ENCODE measurements at regions not wholly inside any gene's neighbourhood (a gene's known extent, or its start where the extent isn't known, plus 50 kb on each side); places are given as distances from the start of the nearest gene placed in this dataset.
"Not testable (repeated sequence)": the region's sequence is repeated elsewhere in the genome, so short reads cannot be mapped to it uniquely, and the experiment has no call there.

- WGBS, 2 donors: 28 to 44% methylated on average over 24 of the region's 24 CpGs
- H3K36me3 ChIP-seq (ENCODE audit: low read depth, missing control alignments): no peaks in the 10 kb centered on the region
- no peaks in the 10 kb centered on the region for H3K27me3 ChIP-seq
- no peak overlapping the region for H3K27ac ChIP-seq
- DNase-seq: peak; percentile 88
- intact Hi-C loops (cut with DNase I; ENCODE audit: low total_unique reads): loop anchor here (10.0 kb wide), 1 partner anchor 225 kb away; the partner anchor contains the start of gene MAGEL2
- H3K4me3 ChIP-seq: peak overlapping the region; percentile 25 to 36
- H3K4me1 ChIP-seq: no peaks in the 10 kb centered on the region
- no peak for TF ChIP-seq POLR2A (IDR thresholded peaks at IDR 0.05)
- TF ChIP-seq CTCF (IDR thresholded peaks at IDR 0.05): no peak
- no peaks in the 10 kb centered on the region for H3K9me3 ChIP-seq
These were observed 182.3 kb upstream of the NDN start for GRCh38 chr15:23869396-23869795.

GRCh38 chr15:23873613-23874012 lies 186.5 kb upstream of the NDN start:
- intact Hi-C loops (cut with DNase I; ENCODE audit: low total_unique reads); H3K9me3 ChIP-seq; H3K4me1 ChIP-seq; H3K27ac ChIP-seq; H3K4me3 ChIP-seq; DNase-seq; H3K36me3 ChIP-seq (ENCODE audit: low read depth, missing control alignments); H3K27me3 ChIP-seq: not testable (repeated sequence)
- WGBS, 2 donors: 76 to 85% methylated on average over 8 of the region's 8 CpGs

- DNase-seq: peak; percentile 86
- peak; percentile 52 to 76 (median 62) for TF ChIP-seq CTCF (IDR thresholded peaks at IDR 0.05)
- TF ChIP-seq POLR2A (IDR thresholded peaks at IDR 0.05): no peak
- Histone ChIP-seq H3K36me3 (ENCODE audit: low read depth, missing control alignments) (no peaks in the 10 kb centered on the region), H3K27me3 (no peaks in the 10 kb centered on the region), H3K9me3 (no peaks in the 10 kb centered on the region), H3K4me1 (no peaks in the 10 kb centered on the region), H3K27ac (no peak overlapping the region), H3K4me3 (peak overlapping the region; percentile 13 to 44)
- intact Hi-C loops (cut with DNase I; ENCODE audit: low total_unique reads): no loop called here
- WGBS, 2 donors: 17 to 18% methylated on average over 34 to 36 of the region's 36 CpGs
These were observed 190.7 kb upstream of the NDN start for GRCh38 chr15:23877502-23878412.

- TF ChIP-seq POLR2A (IDR thresholded peaks at IDR 0.05) (no peak), CTCF (IDR thresholded peaks at IDR 0.05) (no peak)
- Histone ChIP-seq H3K4me1 (no peaks in the 10 kb centered on the region), H3K36me3 (ENCODE audit: low read depth, missing control alignments) (no peaks in the 10 kb centered on the region), H3K4me3 (no peak overlapping the region), H3K9me3 (no peaks in the 10 kb centered on the region), H3K27me3 (no peaks in the 10 kb centered on the region), H3K27ac (no peak overlapping the region)
- intact Hi-C loops (cut with DNase I; ENCODE audit: low total_unique reads): no loop called here
- WGBS, 2 donors: 56 to 73% methylated on average over 9 of the region's 9 CpGs
- peak; percentile 76 for DNase-seq
These were observed 194.2 kb upstream of the NDN start for GRCh38 chr15:23881291-23881690.

- Histone ChIP-seq H3K4me3 (no peak overlapping the region), H3K4me1 (no peaks in the 10 kb centered on the region), H3K27ac (no peak overlapping the region), H3K27me3 (no peaks in the 10 kb centered on the region), H3K36me3 (ENCODE audit: low read depth, missing control alignments) (no peaks in the 10 kb centered on the region), H3K9me3 (no peaks in the 10 kb centered on the region)
- intact Hi-C loops (cut with DNase I; ENCODE audit: low total_unique reads): no loop called here
- TF ChIP-seq POLR2A (IDR thresholded peaks at IDR 0.05): no peak
- TF ChIP-seq CTCF (IDR thresholded peaks at IDR 0.05): no peak
- WGBS, 2 donors: 63 to 65% methylated on average over 2 of the region's 2 CpGs
- DNase-seq: no peak
These were observed 203.1 kb upstream of the NDN start for GRCh38 chr15:23890218-23890617.
